ENCODE measurements at regions not wholly inside any gene's neighbourhood (a gene's known extent, or its start where the extent isn't known, plus 50 kb on each side); places are given as distances from the start of the nearest gene placed in this dataset.

DNA sequence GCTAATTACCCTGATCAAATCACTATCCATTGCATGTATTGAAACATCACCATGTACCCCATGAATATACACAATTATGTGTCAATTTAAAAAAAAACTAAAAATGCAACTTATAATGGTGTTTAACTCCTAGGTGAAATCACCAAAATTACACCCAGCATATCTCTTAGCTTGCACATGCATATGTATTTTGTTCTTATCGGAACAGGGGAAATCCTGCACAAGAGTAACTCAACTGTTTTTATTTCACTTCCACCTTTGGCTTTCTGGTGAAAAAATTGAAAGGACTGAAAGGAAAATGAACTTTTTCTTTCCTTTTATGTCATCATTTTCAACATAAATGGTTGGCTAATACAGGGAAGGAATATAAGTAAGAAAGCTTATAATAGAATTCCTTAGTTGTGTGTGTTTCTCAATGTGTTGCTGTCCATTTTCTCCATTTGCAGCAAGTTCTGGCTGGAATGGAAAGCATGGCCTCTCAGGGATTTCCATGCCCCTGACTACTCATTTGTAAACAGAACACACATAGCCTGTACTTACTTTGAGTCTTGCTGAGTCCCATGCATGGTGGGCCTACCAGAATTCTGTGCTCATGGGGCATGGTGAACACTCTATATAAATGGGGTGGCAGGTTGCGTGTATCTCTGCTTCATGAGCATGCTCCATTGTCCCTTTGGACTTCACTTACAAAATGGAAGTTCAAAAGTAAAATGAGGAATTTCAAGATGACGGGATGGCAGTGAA, 462.0 kb downstream of the HS3ST3B1 start:
- Histone ChIP-seq H3K4me3 (ENCODE audit: low read depth, low read length, poor library complexity, severe bottlenecking) (no peak overlapping the region), H3K27ac (ENCODE audit: low read depth, low read length, poor library complexity, severe bottlenecking) (no peak overlapping the region), H3F3A (ENCODE audit: insufficient read depth, low read length) (no peaks in the 10 kb centered on the region), H3K27me3 (ENCODE audit: insufficient read depth, low read length) (peaks cover 3% of the 10 kb centered on the region; the same call in 1 of the 2 replicates), H3K9ac (ENCODE audit: low read length) (no peak overlapping the region), H2AFZ (ENCODE audit: low read length) (no peak overlapping the region), H3K4me2 (ENCODE audit: low read length) (no peak overlapping the region), H4K20me1 (ENCODE audit: insufficient read depth, low read length) (no peaks in the 10 kb centered on the region), H3K36me3 (ENCODE audit: insufficient read depth, low read length) (no peaks in the 10 kb centered on the region), H3K9me3 (ENCODE audit: low read length) (no peaks in the 10 kb centered on the region), H3K79me2 (ENCODE audit: insufficient read depth, low read length) (no peaks in the 10 kb centered on the region), H3K4me1 (ENCODE audit: insufficient read depth, low read length, severe bottlenecking) (no peaks in the 10 kb centered on the region), H3K9me2 (ENCODE audit: low read depth, low read length) (no peaks in the 10 kb centered on the region)
- no peak for TF ChIP-seq EZH2 (IDR thresholded peaks at IDR 0.05; ENCODE audit: borderline replicate concordance, low read length)
- no peak for TF ChIP-seq CTCF (IDR thresholded peaks at IDR 0.05; ENCODE audit: low read length)

DNA sequence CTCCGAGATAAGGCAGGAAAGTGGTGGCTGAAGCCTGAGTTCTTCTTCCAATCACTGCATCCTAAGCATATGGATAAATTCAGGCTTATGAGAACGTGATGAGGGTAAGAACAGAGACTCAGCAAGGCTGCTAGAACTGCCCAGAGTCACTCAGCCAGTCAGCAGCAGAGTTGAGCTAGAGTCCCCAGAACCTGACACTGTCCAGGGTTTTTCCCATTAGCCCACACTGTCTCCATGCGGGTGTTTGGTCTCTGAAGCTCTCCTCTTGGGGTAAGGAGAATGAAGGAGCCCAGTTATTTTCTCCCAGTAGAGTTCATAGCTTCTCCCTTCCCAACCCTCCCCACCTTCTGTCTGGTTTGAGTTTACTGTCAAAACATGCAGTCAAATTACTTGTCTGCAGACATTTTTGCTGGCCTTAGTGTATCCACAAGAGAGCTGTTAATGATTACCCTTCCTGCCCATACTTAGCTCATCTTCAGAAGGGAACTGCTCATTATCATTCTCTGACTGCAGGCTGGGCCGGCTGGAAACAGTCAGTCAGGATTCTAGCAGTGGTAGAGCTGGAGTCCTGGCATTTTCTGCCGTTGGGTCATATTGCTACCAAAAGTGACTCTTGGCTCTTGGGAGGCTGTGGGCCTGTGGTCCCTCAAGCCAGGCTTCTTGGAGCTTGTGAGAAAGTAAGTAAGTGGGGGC, 460.0 kb downstream of the HS3ST3B1 start:
- Histone ChIP-seq H3K27ac (ENCODE audit: low read depth, low read length, poor library complexity, severe bottlenecking) (no peak overlapping the region), H3K4me3 (ENCODE audit: low read depth, low read length, poor library complexity, severe bottlenecking) (no peak overlapping the region), H3K9me2 (ENCODE audit: low read depth, low read length) (no peaks in the 10 kb centered on the region), H3K4me1 (ENCODE audit: insufficient read depth, low read length, severe bottlenecking) (no peaks in the 10 kb centered on the region), H3K4me2 (ENCODE audit: low read length) (no peak overlapping the region), H2AFZ (ENCODE audit: low read length) (no peak overlapping the region), H3K79me2 (ENCODE audit: insufficient read depth, low read length) (no peaks in the 10 kb centered on the region), H4K20me1 (ENCODE audit: insufficient read depth, low read length) (no peaks in the 10 kb centered on the region), H3F3A (ENCODE audit: insufficient read depth, low read length) (no peaks in the 10 kb centered on the region), H3K9me3 (ENCODE audit: low read length) (no peaks in the 10 kb centered on the region), H3K27me3 (ENCODE audit: insufficient read depth, low read length) (peaks cover 3% of the 10 kb centered on the region; the same call in 1 of the 2 replicates), H3K36me3 (ENCODE audit: insufficient read depth, low read length) (no peaks in the 10 kb centered on the region), H3K9ac (ENCODE audit: low read length) (no peak overlapping the region)
- no peak for TF ChIP-seq CTCF (IDR thresholded peaks at IDR 0.05; ENCODE audit: low read length)
- no peak for TF ChIP-seq EZH2 (IDR thresholded peaks at IDR 0.05; ENCODE audit: borderline replicate concordance, low read length)

DNA sequence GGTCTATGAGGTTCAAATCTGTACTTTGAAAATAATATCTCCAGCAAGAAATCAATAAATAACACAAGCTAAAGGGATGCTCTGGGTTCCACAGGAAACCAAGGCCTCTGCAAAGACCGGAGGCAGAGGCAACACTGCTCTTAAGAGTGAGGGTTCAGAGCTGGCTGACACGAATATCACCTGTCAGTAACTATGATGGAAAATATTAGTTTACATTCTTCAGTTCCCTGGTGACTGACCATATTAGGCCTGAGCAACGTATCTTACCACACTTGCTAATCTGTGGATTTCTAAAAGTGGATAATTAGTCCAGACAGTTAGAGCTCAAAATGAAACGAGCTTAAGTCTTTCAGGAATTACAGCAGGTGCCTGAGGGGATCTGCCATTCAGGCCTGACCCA, 459.3 kb downstream of the HS3ST3B1 start:
- no peak overlapping the region for H3K4me3 ChIP-seq (ENCODE audit: low read depth, low read length, poor library complexity, severe bottlenecking)
- H3K9ac ChIP-seq (ENCODE audit: low read length) = no peak overlapping the region
- no peak overlapping the region for H3K27ac ChIP-seq (ENCODE audit: low read depth, low read length, poor library complexity, severe bottlenecking)
- no peaks in the 10 kb centered on the region for H3K9me2 ChIP-seq (ENCODE audit: low read depth, low read length)
- no peaks in the 10 kb centered on the region for H3K9me3 ChIP-seq (ENCODE audit: low read length)
- TF ChIP-seq CTCF (IDR thresholded peaks at IDR 0.05; ENCODE audit: low read length) (no peak), EZH2 (IDR thresholded peaks at IDR 0.05; ENCODE audit: borderline replicate concordance, low read length) (no peak)
- no peaks in the 10 kb centered on the region for H3K79me2 ChIP-seq (ENCODE audit: insufficient read depth, low read length)
- H4K20me1 ChIP-seq (ENCODE audit: insufficient read depth, low read length) = no peaks in the 10 kb centered on the region
- H3F3A ChIP-seq (ENCODE audit: insufficient read depth, low read length) = no peaks in the 10 kb centered on the region
- H2AFZ ChIP-seq (ENCODE audit: low read length) = no peak overlapping the region
- no peaks in the 10 kb centered on the region for H3K36me3 ChIP-seq (ENCODE audit: insufficient read depth, low read length)
- H3K27me3 ChIP-seq (ENCODE audit: insufficient read depth, low read length) = peaks cover 3% of the 10 kb centered on the region; the same call in 1 of the 2 replicates
- no peak overlapping the region for H3K4me2 ChIP-seq (ENCODE audit: low read length)
- no peaks in the 10 kb centered on the region for H3K4me1 ChIP-seq (ENCODE audit: insufficient read depth, low read length, severe bottlenecking)
